ENCODE measurements at regions not wholly inside any gene's neighbourhood (a gene's known extent, or its start where the extent isn't known, plus 50 kb on each side); places are given as distances from the start of the nearest gene placed in this dataset.

DNA sequence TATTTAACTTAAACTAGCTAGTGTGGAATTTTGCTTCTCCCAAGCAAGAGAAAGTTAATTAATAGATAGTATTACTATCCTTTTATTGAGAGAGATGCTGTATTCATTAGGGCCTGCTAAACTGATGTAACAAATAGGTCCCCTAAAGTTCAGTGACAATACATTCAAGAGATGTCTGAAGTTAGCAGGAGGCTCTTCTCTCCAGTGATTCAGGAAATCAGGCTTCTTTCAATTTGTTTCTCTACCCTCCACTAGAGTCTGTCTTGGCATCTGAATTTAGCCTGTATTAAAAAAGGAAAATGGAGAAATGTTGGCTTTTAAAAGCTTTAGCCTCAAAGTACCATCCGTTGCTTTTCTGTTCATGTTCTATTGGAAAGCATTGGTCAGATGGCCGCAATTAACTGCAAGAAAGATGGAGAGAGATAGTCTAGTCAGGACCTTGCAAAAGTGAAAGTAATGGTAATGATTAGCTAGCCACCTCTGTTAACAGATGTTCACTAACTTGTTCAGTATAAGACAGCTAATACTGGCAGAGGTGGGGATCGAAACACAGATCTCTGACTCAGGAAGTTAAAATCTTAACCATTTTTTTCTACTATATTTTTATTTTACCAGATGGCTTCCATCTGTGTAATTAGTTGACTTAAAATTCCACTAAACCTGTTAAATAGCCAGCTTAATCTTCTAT lies 786.8 kb downstream of the TMTC2 start:
- Histone ChIP-seq H3K36me3 (ENCODE audit: insufficient read depth, low read length) (no peaks in the 10 kb centered on the region), H3K27ac (ENCODE audit: low read depth, low read length) (no peak overlapping the region), H2AFZ (ENCODE audit: low read depth, low read length) (no peak overlapping the region), H3K9me3 (ENCODE audit: insufficient read depth, low read depth, low read length) (no peaks in the 10 kb centered on the region), H3K27me3 (ENCODE audit: insufficient read depth, low read length) (no peaks in the 10 kb centered on the region), H3K4me3 (ENCODE audit: insufficient read depth, low read depth, low read length) (no peak overlapping the region), H3K9ac (ENCODE audit: low read length) (no peak overlapping the region), H4K20me1 (ENCODE audit: insufficient read depth, low read length) (no peaks in the 10 kb centered on the region), H3K79me2 (ENCODE audit: insufficient read depth, low read length) (no peaks in the 10 kb centered on the region), H3K4me2 (ENCODE audit: low read length) (no peak overlapping the region), H3K4me1 (ENCODE audit: insufficient read depth, low read length) (no peaks in the 10 kb centered on the region)
- Mint-ChIP-seq H3K27me3 (ENCODE audit: low read depth, unreplicated experiment) (no peaks in the 10 kb centered on the region), H3K4me3 (ENCODE audit: unreplicated experiment) (no peak overlapping the region), H3K9me3 (ENCODE audit: unreplicated experiment) (no peaks in the 10 kb centered on the region), H3K4me1 (ENCODE audit: low read depth, unreplicated experiment) (no peaks in the 10 kb centered on the region), H3K36me3 (ENCODE audit: low read depth, unreplicated experiment) (no peaks in the 10 kb centered on the region), H3K27ac (ENCODE audit: unreplicated experiment) (no peak overlapping the region)
- no peak for DNase-seq (ENCODE audit: low read depth)
- FAIRE-seq = no peak
- TF ChIP-seq CTCF (IDR thresholded peaks at IDR 0.05; ENCODE audit: insufficient read depth, low read depth, low read length) (no peak), EZH2 (IDR thresholded peaks at IDR 0.05; ENCODE audit: insufficient read depth, low read length) (no peak)

- Histone ChIP-seq H4K20me1 (ENCODE audit: insufficient read depth, low read length) (no peaks in the 10 kb centered on the region), H3K4me2 (ENCODE audit: low read length) (no peak overlapping the region), H3K27me3 (ENCODE audit: insufficient read depth, low read length) (no peaks in the 10 kb centered on the region), H3K4me1 (ENCODE audit: insufficient read depth, low read length) (no peaks in the 10 kb centered on the region), H3K79me2 (ENCODE audit: insufficient read depth, low read length) (no peaks in the 10 kb centered on the region), H3K4me3 (ENCODE audit: insufficient read depth, low read depth, low read length) (no peak overlapping the region), H2AFZ (ENCODE audit: low read depth, low read length) (no peak overlapping the region), H3K36me3 (ENCODE audit: insufficient read depth, low read length) (no peaks in the 10 kb centered on the region), H3K9me3 (ENCODE audit: insufficient read depth, low read depth, low read length) (no peaks in the 10 kb centered on the region), H3K9ac (ENCODE audit: low read length) (no peak overlapping the region), H3K27ac (ENCODE audit: low read depth, low read length) (no peak overlapping the region)
- no peaks in the 10 kb centered on the region for H3K27me3 Mint-ChIP-seq (ENCODE audit: low read depth, unreplicated experiment)
- H3K4me1 Mint-ChIP-seq (ENCODE audit: low read depth, unreplicated experiment) = no peaks in the 10 kb centered on the region
- no peak for FAIRE-seq
- H3K27ac Mint-ChIP-seq (ENCODE audit: unreplicated experiment) = no peak overlapping the region
- DNase-seq (ENCODE audit: low read depth) = no peak
- TF ChIP-seq EZH2 (IDR thresholded peaks at IDR 0.05; ENCODE audit: insufficient read depth, low read length) = no peak
- no peak for TF ChIP-seq CTCF (IDR thresholded peaks at IDR 0.05; ENCODE audit: insufficient read depth, low read depth, low read length)
- no peaks in the 10 kb centered on the region for H3K9me3 Mint-ChIP-seq (ENCODE audit: unreplicated experiment)
- no peak overlapping the region for H3K4me3 Mint-ChIP-seq (ENCODE audit: unreplicated experiment)
- no peaks in the 10 kb centered on the region for H3K36me3 Mint-ChIP-seq (ENCODE audit: low read depth, unreplicated experiment)
Measured at GRCh38 chr12:83472772-83473171, 786.1 kb downstream of the TMTC2 start.

GRCh38 chr12:83472350-83472749 lies 785.6 kb downstream of the TMTC2 start:
- FAIRE-seq (no peak), DNase-seq (ENCODE audit: low read depth) (no peak)
- Histone ChIP-seq H3K9ac (ENCODE audit: low read length) (no peak overlapping the region), H3K9me3 (ENCODE audit: insufficient read depth, low read depth, low read length) (no peaks in the 10 kb centered on the region), H2AFZ (ENCODE audit: low read depth, low read length) (no peak overlapping the region), H4K20me1 (ENCODE audit: insufficient read depth, low read length) (no peaks in the 10 kb centered on the region), H3K4me1 (ENCODE audit: insufficient read depth, low read length) (no peaks in the 10 kb centered on the region), H3K27me3 (ENCODE audit: insufficient read depth, low read length) (no peaks in the 10 kb centered on the region), H3K79me2 (ENCODE audit: insufficient read depth, low read length) (no peaks in the 10 kb centered on the region), H3K4me2 (ENCODE audit: low read length) (no peak overlapping the region), H3K36me3 (ENCODE audit: insufficient read depth, low read length) (no peaks in the 10 kb centered on the region), H3K27ac (ENCODE audit: low read depth, low read length) (no peak overlapping the region), H3K4me3 (ENCODE audit: insufficient read depth, low read depth, low read length) (no peak overlapping the region)
- Mint-ChIP-seq H3K9me3 (ENCODE audit: unreplicated experiment) (no peaks in the 10 kb centered on the region), H3K4me3 (ENCODE audit: unreplicated experiment) (no peak overlapping the region), H3K4me1 (ENCODE audit: low read depth, unreplicated experiment) (no peaks in the 10 kb centered on the region), H3K36me3 (ENCODE audit: low read depth, unreplicated experiment) (no peaks in the 10 kb centered on the region), H3K27me3 (ENCODE audit: low read depth, unreplicated experiment) (no peaks in the 10 kb centered on the region), H3K27ac (ENCODE audit: unreplicated experiment) (no peak overlapping the region)
- TF ChIP-seq EZH2 (IDR thresholded peaks at IDR 0.05; ENCODE audit: insufficient read depth, low read length) = no peak
- no peak for TF ChIP-seq CTCF (IDR thresholded peaks at IDR 0.05; ENCODE audit: insufficient read depth, low read depth, low read length)

Measured in astrocyte (in vitro differentiated cells and primary cell).